Activated CD4-positive, alpha-beta T cell treated with anti-CD3 and anti-CD28 coated beads, Interleukin-2, Interleukin-4, amounts not matched to agents 100 ng/mL and 50 ng/mL, durations not matched to agents 16 hours and 8 hours (primary cell): ENCODE measurements at regions not wholly inside any gene's neighbourhood (a gene's known extent, or its start where the extent isn't known, plus 50 kb on each side); places are given as distances from the start of the nearest gene placed in this dataset.
"Not testable (repeated sequence)": the region's sequence is repeated elsewhere in the genome, so short reads cannot be mapped to it uniquely, and the experiment has no call there.

ENCODE experiments used
- DNase-seq: peaks from one replicate; pipeline ENCODE4 v3.0.0-alpha.2; 2020; ENCODE audit warnings: low spot score

DNA sequence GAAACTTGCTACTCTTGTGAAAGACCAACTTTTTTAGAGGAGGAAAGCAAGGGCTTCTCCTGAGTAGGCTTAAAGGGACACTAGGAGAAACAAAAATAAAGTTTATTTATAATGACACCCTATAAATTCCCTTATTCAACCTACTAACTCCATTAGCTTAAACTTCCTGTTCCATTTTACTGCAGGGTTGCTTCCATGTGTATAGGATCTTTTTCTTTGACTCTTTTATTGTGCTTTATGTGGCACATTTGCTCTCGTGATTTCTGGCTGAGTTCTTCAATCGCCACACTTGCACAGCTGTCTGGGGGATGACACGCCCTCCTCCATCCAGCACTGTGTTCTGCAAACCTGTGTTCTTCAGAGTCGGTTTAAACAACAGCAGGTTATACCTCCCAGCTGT is 225.7 kb upstream of the NPVF start:
- no peak for DNase-seq

- no peak for DNase-seq
Observed at GRCh38 chr7:25454562-25455041, 226.3 kb upstream of the NPVF start.

DNA sequence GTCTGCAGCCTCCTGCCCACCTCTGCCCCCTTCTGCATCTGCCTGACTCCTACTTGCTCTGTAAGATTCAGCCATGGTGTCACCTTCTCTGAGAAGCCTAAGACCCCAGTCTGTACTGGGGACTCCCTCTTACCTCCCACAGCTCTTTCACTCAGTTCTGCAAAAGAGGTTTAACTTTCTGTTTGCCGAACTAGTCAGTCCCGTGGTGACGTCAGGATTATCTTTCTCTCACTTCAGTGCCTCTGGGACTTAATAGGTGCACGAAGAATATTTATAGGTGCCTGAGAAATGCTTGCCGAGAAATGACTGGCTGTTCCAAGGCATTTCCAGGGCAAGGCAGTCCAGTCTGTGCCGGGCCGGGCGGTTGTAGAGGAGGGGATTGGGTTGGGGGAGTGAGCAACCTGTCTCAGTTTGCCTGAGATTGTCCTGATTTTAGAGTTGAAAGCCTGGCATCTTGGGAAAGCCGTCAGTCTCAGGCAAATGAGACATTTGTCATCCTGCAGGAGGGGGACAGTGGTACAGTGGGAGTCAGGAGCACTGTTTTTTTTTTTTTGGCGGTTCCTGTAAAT is 227.5 kb upstream of the NPVF start:
- no peak for DNase-seq

GRCh38 chr7:25456467-25457171 is 228.3 kb upstream of the NPVF start:
- DNase-seq = no peak

GRCh38 chr7:25459057-25459456 is 230.8 kb upstream of the NPVF start:
- no peak for DNase-seq

- no peak for DNase-seq
Observed at GRCh38 chr7:25460433-25460832, 232.1 kb upstream of the NPVF start.

DNA sequence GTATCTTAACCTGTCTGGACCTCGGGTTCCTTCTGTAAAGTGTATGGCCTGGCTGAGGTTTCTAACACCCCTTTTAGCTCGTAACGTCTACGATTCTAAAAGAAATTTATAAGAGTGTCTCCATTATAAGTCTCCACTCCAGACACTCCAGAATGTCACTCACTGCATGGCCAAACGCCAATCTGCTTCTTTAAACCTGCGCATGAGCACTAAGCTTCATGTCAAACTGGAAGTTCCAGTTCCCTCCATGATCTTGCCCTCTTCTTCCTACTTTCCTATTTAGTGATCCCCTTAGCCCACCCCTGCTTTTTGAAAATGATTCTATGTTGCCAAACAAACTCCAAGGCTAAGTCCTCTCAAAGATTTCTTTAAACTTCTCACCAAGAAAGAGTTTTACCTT is 241.4 kb upstream of the NPVF start:
- no peak for DNase-seq

GRCh38 chr7:25476863-25477499 is 248.7 kb upstream of the NPVF start:
- no peak for DNase-seq

GRCh38 chr7:25478221-25478620 is 249.9 kb upstream of the NPVF start:
- not testable (repeated sequence) for DNase-seq

DNA sequence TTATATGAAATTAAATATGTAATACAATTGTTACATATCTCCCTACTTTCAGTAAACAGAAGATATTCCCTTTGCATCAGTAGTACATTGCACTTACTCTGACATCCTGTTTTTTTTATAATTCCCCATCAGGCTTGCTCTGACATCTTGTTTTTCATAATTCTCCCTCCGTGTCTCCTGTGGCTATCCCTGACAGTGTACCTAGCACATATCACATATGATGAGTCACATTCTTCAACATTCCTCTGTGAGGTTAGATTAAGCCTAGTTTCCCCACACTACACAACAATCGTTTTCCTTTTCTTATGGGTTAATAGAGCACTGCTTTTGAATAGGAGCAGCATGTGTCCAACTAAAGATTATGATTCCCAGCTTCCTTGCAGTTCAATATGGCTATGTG is 250.6 kb upstream of the NPVF start:
- no peak for DNase-seq

- DNase-seq = no peak
Observed at GRCh38 chr7:25481891-25482290, 253.6 kb upstream of the NPVF start.

DNA sequence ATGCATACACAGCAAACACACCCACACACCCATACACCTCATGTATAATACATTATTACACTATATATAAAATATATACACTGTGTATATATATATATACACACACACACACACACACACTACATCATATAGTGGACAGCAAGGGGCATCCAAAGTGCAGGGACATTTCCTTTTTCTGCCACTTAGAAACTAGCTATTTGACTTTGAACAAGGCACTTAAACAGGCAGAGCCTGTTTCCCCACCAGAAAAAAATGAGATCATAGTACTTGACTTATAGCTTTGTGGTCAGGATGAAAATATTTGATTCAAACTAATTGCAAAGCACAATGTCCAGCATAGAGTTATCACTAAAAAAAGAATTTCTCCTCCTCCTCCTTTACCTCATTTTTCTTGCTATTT is 254.3 kb upstream of the NPVF start:
- no peak for DNase-seq

- no peak for DNase-seq
Observed at GRCh38 chr7:25485026-25485425, 256.7 kb upstream of the NPVF start.

- no peak for DNase-seq
Observed at GRCh38 chr7:25486656-25487055, 258.4 kb upstream of the NPVF start.

- DNase-seq = no peak
Observed at GRCh38 chr7:25493805-25494366, 265.6 kb upstream of the NPVF start.

GRCh38 chr7:25494896-25495295 is 266.6 kb upstream of the NPVF start:
- DNase-seq = no peak

- DNase-seq = no peak
Observed at GRCh38 chr7:25495342-25496250, 267.3 kb upstream of the NPVF start.

DNA sequence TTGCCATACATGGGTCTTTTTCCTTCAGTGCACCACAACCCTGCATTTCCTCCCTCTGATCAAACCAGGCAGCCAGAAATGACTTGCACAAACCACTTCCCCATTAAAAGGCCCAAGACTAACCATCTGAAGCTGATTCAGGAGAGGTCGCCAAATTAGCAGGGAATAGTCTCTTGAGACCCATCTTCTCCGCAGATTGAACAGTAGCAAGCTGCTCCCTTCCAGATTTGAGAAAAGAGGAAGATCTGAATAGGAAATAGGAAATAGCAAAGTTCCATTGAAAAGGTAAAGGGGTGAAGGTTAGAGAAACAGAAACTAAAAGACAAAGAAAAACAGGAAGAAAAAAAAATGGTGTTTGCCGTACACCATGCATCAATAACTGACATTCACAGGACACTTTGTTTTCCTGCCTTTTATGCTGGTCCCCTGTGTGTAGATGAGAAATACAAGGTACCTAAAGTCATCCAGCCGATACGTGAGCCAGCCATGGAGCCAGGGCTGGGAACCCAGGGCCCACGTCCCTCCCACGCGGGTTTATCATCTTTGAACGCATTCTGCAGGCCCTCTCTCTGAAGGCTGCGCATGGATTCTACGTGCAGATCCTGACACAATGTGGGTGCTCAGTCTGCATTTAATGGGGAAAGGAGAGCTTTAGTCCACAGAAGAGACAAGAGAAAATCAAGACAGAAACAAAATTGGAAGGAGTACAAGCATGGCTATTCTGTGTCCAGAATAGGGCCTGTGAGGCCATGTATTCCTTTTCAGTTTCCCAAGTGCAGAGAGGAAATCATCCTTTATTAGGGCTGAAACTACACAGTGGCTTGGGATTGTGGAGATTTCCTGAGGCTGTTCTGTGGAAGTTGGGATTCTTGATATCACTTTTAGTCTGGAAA is 268.4 kb upstream of the NPVF start:
- DNase-seq = peak; percentile 31

DNA sequence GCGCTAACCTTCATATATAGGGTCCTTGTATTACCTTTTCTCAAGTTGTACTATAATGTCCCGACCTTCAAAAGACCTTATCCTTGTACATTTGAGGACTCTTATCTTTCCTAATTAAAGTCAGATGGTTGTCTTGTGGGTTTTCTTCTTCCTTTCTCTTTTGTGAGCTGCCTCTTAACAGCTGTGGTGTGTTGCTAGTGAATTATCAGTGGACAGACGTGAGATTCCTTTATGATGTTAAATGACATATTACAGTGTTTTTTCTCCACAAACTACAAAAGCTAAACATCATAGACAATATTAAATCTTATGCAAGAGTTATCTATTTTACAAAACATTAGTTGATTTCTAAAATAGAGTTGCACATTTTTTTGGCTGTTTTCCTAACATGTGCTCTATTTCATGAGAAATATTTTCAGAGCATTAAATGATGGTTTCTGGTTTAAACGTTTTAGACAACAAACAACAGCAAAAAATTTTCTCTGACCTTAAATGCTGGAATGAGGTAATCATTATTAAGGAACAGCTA is 272.2 kb upstream of the NPVF start:
- DNase-seq = no peak

GRCh38 chr7:25503306-25503705 is 275.0 kb upstream of the NPVF start:
- DNase-seq = no peak
